Upper lobe of left lung (tissue), 6 donors: ENCODE measurements at regions not wholly inside any gene's neighbourhood (a gene's known extent, or its start where the extent isn't known, plus 50 kb on each side); places are given as distances from the start of the nearest gene placed in this dataset.

Source experiments
- ATAC-seq, 2 donors: fragments of 200-7000 bp; cut with Tn5 transposase; one replicate each; pipeline ENCODE4 v1.9.1; 2022; ENCODE audit warnings: mild to moderate bottlenecking in 2 of 2, moderate library complexity in 2 of 2; ENCODE audit not compliant: low FRiP score in 2 of 2
- DNase-seq, 2 donors: peaks; one replicate each; pipeline ENCODE4 v3.0.0-alpha.2; 2019 to 2020
- H3K27ac ChIP-seq, 4 donors: fragments of 200-600 bp; sonication (generic); one replicate each; pipeline ENCODE4 v1.5.1; 2016 to 2019
- H3K27me3 ChIP-seq, 4 donors: fragments of 200-600 bp; sonication (generic); one replicate each; pipeline ENCODE4 v1.5.1; 2017 to 2019
- H3K36me3 ChIP-seq, 4 donors: fragments of 200-600 bp; sonication (generic); one replicate each; pipeline ENCODE4 v1.5.1; 2016 to 2019
- H3K4me1 ChIP-seq, 4 donors: fragments of 200-600 bp; sonication (generic); one replicate each; pipeline ENCODE4 v1.5.1; 2018 to 2019
- H3K4me3 ChIP-seq, 4 donors: fragments of 200-600 bp; sonication (generic); one replicate each; pipeline ENCODE4 v1.5.1; 2017 to 2019; ENCODE audit warnings: mild to moderate bottlenecking in 2 of 4, moderate library complexity in 1 of 4
- H3K9me3 ChIP-seq, 4 donors: fragments of 200-600 bp; sonication (generic); one replicate each; pipeline ENCODE4 v1.5.1; 2018 to 2019
- CTCF ChIP-seq, 6 experiments: fragments of 450-650 bp in 4 of 6; fragments of 200-600 bp in 2 of 6; sonication (generic) in 2 of 6; IDR thresholded peaks; one replicate each; pipeline ENCODE4 v1.5.1; 2016 to 2019; ENCODE audit warnings: antibody characterized with exemption in 6 of 6
- EP300 ChIP-seq, 4 donors: sonication (generic); formaldehyde crosslinking; IDR thresholded peaks; one replicate each; pipeline ENCODE4 v1.5.1; 2017; ENCODE audit warnings: antibody characterized with exemption in 4 of 4, control low read depth in 2 of 4
- POLR2A ChIP-seq, 4 donors: fragments of 450-650 bp; IDR thresholded peaks; one replicate each; pipeline ENCODE4 v1.5.1; 2016 to 2017; ENCODE audit warnings: antibody characterized with exemption in 4 of 4, mild to moderate bottlenecking in 2 of 4
- POLR2AphosphoS5 ChIP-seq, 2 donors: sonication (generic); formaldehyde crosslinking; IDR thresholded peaks; one replicate each; pipeline ENCODE4 v1.5.1; 2017; ENCODE audit warnings: antibody characterized with exemption in 2 of 2
- WGBS, 2 donors: methylation state at CpG; one replicate each; pipeline ENCODE4 v1.1.5; 2017 to 2018; 5-methylcytosine and 5-hydroxymethylcytosine counted together
- donor health status: DM: no; HTN: no; CAD: no; lungs with moderate emphysema.
- donor health status: DM: no; HTN: yes; CAD: no; lungs with severe emphysema.

GRCh38 chr5:135776457-135776856, 58.0 kb upstream of the SLC25A48 start:
- H3K27me3 ChIP-seq: no peaks in the 10 kb centered on the region
- H3K27ac ChIP-seq: no peak overlapping the region
- no peak overlapping the region for H3K4me3 ChIP-seq
- ATAC-seq (no peak), DNase-seq (no peak)
- WGBS, 2 donors: 74 to 89% methylated on average over 4 of the region's 4 CpGs
- no peaks in the 10 kb centered on the region for H3K4me1 ChIP-seq
- TF ChIP-seq CTCF (IDR thresholded peaks at IDR 0.05) (no peak), POLR2AphosphoS5 (IDR thresholded peaks at IDR 0.05) (no peak), POLR2A (IDR thresholded peaks at IDR 0.05) (no peak), EP300 (IDR thresholded peaks at IDR 0.05) (no peak)
- no peaks in the 10 kb centered on the region for H3K9me3 ChIP-seq
- H3K36me3 ChIP-seq: no peaks in the 10 kb centered on the region

DNA sequence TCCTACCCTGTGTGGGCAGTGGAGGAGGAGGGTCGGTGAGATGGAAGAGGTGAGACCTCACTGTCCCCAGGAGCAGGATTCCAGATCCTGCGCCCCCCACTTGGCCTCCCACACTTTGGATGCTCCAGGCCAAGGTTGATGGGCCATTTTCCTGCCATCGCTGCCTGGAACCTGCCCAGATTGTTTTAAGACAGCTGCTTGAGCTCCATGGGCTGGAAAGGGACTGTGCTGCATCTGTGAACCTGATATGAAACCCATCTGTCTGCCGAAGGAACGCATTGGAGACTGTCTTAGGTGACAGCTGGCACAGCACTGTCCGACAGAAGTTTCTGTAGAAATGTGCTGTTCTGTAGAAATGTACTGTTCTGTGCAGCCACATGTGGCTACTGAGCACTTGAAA, 72.7 kb upstream of the SLC25A48 start:
- Histone ChIP-seq H3K36me3 (no peaks in the 10 kb centered on the region), H3K4me1 (no peaks in the 10 kb centered on the region), H3K27ac (no peak overlapping the region), H3K9me3 (no peaks in the 10 kb centered on the region), H3K27me3 (no peaks in the 10 kb centered on the region), H3K4me3 (no peak overlapping the region)
- WGBS, 2 donors: 50 to 67% methylated on average over 1 to 6 of the region's 6 CpGs
- no peak for TF ChIP-seq EP300 (IDR thresholded peaks at IDR 0.05)
- TF ChIP-seq POLR2AphosphoS5 (IDR thresholded peaks at IDR 0.05): no peak
- TF ChIP-seq POLR2A (IDR thresholded peaks at IDR 0.05): no peak
- no peak for TF ChIP-seq CTCF (IDR thresholded peaks at IDR 0.05)
- no peak for ATAC-seq
- no peak for DNase-seq

GRCh38 chr5:135759149-135759784, 75.2 kb upstream of the SLC25A48 start:
- TF ChIP-seq CTCF (IDR thresholded peaks at IDR 0.05): no peak
- no peak for TF ChIP-seq POLR2AphosphoS5 (IDR thresholded peaks at IDR 0.05)
- TF ChIP-seq POLR2A (IDR thresholded peaks at IDR 0.05): no peak
- no peak for TF ChIP-seq EP300 (IDR thresholded peaks at IDR 0.05)
- Histone ChIP-seq H3K4me1 (no peaks in the 10 kb centered on the region), H3K36me3 (no peaks in the 10 kb centered on the region), H3K27me3 (no peaks in the 10 kb centered on the region), H3K9me3 (no peaks in the 10 kb centered on the region), H3K4me3 (no peak overlapping the region), H3K27ac (no peak overlapping the region)
- WGBS, 2 donors: 84 to 87% methylated on average over 5 of the region's 5 CpGs
- no peak for DNase-seq
- no peak for ATAC-seq

DNA sequence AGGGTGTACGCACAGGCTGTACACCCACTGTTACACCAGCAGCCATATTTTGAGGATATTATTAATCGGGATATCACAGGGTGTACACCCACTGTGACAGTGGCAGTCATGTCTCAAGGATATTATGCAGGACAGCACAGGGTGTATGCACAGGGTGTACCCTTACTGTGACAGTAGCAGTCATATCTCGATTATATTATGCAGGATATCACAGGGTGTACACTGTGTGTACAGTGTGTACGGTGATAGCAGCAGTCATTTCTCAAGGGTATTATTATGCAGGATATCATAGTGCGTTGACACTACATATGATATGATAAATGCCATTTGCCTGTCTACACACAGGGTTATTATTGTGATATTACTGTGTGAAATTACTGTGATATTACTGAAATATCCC, 80.5 kb upstream of the SLC25A48 start:
- TF ChIP-seq POLR2AphosphoS5 (IDR thresholded peaks at IDR 0.05): no peak
- TF ChIP-seq CTCF (IDR thresholded peaks at IDR 0.05): no peak
- TF ChIP-seq EP300 (IDR thresholded peaks at IDR 0.05): no peak
- no peak for TF ChIP-seq POLR2A (IDR thresholded peaks at IDR 0.05)

DNA sequence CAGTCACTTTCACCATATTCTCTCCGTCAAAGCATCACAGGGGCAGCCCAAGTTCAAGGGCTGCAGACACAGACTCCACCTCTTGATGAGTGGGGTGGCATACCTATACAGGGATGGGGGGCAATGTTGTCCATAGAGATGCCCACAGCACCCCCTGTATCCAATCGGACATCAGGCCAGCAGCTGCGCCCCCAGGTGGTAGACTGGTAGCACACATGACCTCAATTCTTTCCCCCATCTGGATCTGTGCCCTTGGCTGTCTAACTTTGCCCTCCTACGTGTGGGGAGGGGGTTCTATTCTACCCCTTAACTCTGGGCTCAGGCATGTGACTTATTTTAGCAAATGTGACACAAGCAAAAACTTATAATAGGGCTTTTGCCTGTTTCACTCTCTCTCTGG, 84.0 kb upstream of the SLC25A48 start:
- Histone ChIP-seq H3K4me3 (no peak overlapping the region), H3K4me1 (no peaks in the 10 kb centered on the region), H3K36me3 (no peaks in the 10 kb centered on the region), H3K27me3 (no peaks in the 10 kb centered on the region), H3K9me3 (no peaks in the 10 kb centered on the region), H3K27ac (no peak overlapping the region)
- WGBS, 2 donors: 60 to 64% methylated on average over 3 to 4 of the region's 4 CpGs
- no peak for DNase-seq
- no peak for TF ChIP-seq POLR2A (IDR thresholded peaks at IDR 0.05)
- no peak for ATAC-seq

More for the DNA sequence above, 80.5 kb upstream of the SLC25A48 start:
- WGBS, 2 donors: 90 to 92% methylated on average over 5 of the region's 5 CpGs
- no peaks in the 10 kb centered on the region for H3K4me1 ChIP-seq
- H3K9me3 ChIP-seq: no peaks in the 10 kb centered on the region
- no peak overlapping the region for H3K27ac ChIP-seq
- no peaks in the 10 kb centered on the region for H3K36me3 ChIP-seq
- ATAC-seq: no peak
- no peaks in the 10 kb centered on the region for H3K27me3 ChIP-seq
- H3K4me3 ChIP-seq: no peak overlapping the region
- DNase-seq: no peak
